Astrocyte of the spinal cord (primary cell): ENCODE measurements at regions not wholly inside any gene's neighbourhood (a gene's known extent, or its start where the extent isn't known, plus 50 kb on each side); places are given as distances from the start of the nearest gene placed in this dataset.

Experiments
- DNase-seq: peaks from one replicate; pipeline ENCODE4 v3.0.0; 2011; ENCODE audit warnings: low read depth, low spot score
- H3K4me3 ChIP-seq: 2 replicates; pipeline ENCODE4 v1.5.1; 2011; ENCODE audit warnings: low read depth, mild to moderate bottlenecking, low read length, moderate library complexity
- in situ Hi-C: cut with HindIII; loops from 2 replicates; pipeline ENCODE4 v1.10.0; 2017; ENCODE audit warnings: low sequenced_read_pairs
- TF ChIP-seq, protein P1 (sequence below): IDR thresholded peaks from 2 replicates; pipeline ENCODE4 v1.5.1; 2012; ENCODE audit warnings: low read depth, mild to moderate bottlenecking, low read length, inconsistent platforms

DNA sequence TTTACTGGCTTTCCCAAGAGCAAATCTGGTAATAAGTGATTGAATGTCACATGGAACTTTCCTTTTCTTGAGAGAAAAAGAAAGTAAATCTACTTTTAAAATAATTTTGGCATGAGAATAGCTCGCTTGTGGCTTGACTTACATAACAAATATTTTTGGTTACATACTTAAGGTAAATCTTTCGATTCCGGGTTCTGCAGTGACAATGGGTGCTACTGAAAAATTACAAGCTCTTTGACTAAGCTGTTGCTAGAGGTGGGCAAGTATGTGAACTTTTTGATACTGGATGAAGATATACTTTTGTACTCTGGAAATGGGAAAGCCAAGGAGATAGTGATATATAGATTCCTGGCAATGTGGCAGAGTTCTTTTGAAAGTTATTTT lies 51.9 kb upstream of the OTOL1 start:
- TF ChIP-seq, protein P1, sequence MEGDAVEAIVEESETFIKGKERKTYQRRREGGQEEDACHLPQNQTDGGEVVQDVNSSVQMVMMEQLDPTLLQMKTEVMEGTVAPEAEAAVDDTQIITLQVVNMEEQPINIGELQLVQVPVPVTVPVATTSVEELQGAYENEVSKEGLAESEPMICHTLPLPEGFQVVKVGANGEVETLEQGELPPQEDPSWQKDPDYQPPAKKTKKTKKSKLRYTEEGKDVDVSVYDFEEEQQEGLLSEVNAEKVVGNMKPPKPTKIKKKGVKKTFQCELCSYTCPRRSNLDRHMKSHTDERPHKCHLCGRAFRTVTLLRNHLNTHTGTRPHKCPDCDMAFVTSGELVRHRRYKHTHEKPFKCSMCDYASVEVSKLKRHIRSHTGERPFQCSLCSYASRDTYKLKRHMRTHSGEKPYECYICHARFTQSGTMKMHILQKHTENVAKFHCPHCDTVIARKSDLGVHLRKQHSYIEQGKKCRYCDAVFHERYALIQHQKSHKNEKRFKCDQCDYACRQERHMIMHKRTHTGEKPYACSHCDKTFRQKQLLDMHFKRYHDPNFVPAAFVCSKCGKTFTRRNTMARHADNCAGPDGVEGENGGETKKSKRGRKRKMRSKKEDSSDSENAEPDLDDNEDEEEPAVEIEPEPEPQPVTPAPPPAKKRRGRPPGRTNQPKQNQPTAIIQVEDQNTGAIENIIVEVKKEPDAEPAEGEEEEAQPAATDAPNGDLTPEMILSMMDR: no peak
- DNase-seq: peak; percentile 68
- no peak overlapping the region for H3K4me3 ChIP-seq
- in situ Hi-C loops: no loop called here

DNA sequence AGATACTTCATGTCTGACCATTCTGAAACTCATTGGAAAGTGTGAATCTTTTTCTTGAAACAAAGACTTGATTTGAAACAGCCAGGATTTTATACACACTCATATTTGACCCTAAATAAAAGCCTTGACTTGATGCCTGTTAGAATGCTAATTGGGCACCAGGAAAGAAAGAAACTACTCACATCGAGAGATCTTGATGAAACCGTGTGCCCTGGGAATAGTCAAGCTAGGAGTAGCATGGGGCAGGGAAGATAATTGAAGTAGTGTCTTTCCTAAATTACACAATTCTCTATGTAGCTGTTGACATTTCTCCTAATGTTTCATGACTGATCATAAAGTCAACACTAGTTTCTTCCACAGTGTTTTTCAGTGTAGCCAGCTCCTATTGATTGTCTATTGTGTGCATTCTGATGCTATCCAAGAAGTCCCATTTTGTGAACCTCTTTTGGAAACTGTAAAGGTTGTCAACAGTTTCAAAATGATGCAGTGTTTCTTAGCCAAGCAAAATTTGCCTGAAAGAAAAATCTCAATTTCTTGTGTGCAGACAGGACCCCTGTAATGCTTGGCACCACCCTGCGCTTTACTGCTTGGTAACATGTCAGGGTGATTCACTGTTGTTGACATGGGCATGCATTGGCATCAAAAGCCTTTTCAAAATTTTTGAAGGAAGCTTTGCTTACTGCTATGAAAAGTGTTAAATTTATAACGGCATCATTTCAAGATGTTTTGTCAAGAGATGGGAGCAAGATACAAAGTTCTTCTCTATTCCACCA lies 52.5 kb upstream of the OTOL1 start:
- TF ChIP-seq, protein P1: no peak
- in situ Hi-C loops: no loop called here
- H3K4me3 ChIP-seq: no peak overlapping the region
- DNase-seq: no peak

DNA sequence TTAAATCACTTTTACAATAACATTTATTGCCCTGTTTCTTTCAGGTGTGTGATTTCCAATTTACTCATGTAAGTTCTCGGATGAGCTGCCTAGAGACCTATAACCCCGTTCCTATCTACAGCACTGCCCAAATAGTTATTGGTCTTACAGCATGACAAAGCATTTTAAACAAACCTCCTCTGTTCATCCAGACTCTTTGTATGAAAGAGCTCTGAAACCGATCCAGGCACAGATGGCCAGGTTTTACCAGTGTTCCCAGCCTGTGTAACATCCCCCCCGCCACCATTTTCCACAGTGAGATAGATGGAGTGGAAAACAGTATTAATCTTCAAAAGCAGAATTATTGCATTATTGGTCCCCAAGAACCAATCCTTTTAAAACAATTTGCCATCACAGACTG lies 59.0 kb upstream of the SPTSSB start:
- H3K4me3 ChIP-seq: no peak overlapping the region
- in situ Hi-C loops: no loop called here
- no peak for DNase-seq
- TF ChIP-seq, protein P1: no peak

GRCh38 chr3:161427347-161427746 lies 56.0 kb upstream of the SPTSSB start:
- no peak overlapping the region for H3K4me3 ChIP-seq
- DNase-seq: no peak
- in situ Hi-C loops: no loop called here
- TF ChIP-seq, protein P1: no peak

- in situ Hi-C loops: no loop called here
- H3K4me3 ChIP-seq: no peak overlapping the region
- TF ChIP-seq, protein P1: no peak
- DNase-seq: no peak
Observed at GRCh38 chr3:161426758-161427157, 55.4 kb upstream of the SPTSSB start.

DNA sequence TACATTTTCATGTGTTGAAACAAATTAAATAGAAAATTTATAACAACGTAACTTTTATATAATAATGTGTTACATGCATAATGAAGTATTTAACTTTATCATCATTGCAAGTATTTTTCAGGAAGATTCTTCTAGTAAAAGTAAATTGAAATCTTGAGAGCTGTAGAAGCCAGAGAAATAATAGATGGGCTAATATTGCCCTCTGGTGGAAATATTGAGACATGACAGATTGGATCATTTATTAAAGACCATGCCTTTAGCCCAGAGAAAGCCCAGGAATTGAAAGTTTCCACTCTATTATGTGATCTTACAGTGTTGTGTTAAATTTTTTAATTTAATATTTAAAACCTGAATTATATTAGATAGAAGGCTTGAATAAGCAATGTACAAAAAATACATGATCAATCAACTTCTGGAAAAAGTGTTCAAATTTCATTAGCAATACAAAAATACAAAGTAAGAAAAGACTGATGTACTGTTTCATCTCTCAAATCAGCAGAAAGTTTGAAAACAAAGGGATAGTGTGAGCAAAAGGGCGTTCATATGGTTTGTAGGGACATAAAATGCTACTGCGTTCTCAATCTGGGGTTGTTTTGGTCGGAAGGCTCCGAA lies 52.7 kb upstream of the SPTSSB start:
- in situ Hi-C loops: no loop called here
- DNase-seq: peak; percentile 61
- TF ChIP-seq, protein P1: peak; percentile 40

More for the DNA sequence above, 52.7 kb upstream of the SPTSSB start:
- H3K4me3 ChIP-seq: no peak overlapping the region
